RWPE2 (cell line): ENCODE measurements at regions not wholly inside any gene's neighbourhood (a gene's known extent, or its start where the extent isn't known, plus 50 kb on each side); places are given as distances from the start of the nearest gene placed in this dataset.

Source experiments
- ATAC-seq: fragments of 200-7000 bp; cut with Tn5 transposase; 3 replicates; pipeline ENCODE4 v1.9.1; 2021; ENCODE audit warnings: low read depth
- DNase-seq: peaks from one replicate; pipeline ENCODE4 v3.0.0-alpha.2; 2020; ENCODE audit warnings: low spot score
- H3K27ac ChIP-seq: fragments of 450-650 bp; 2 replicates; pipeline ENCODE4 v1.5.1; 2017; ENCODE audit warnings: mild to moderate bottlenecking; ENCODE audit not compliant: poor library complexity, severe bottlenecking
- H3K27me3 ChIP-seq: fragments of 250-450 bp; sonication (Bioruptor Pico); 2 replicates; pipeline ENCODE4 v1.5.1; 2021; ENCODE audit warnings: mild to moderate bottlenecking, moderate library complexity; ENCODE audit not compliant: insufficient read depth, poor library complexity, severe bottlenecking
- H3K36me3 ChIP-seq: fragments of 250-450 bp; sonication (Bioruptor Pico); 2 replicates; pipeline ENCODE4 v1.5.1; 2020; ENCODE audit warnings: low read depth, mild to moderate bottlenecking, moderate library complexity
- H3K4me1 ChIP-seq: fragments of 250-450 bp; sonication (Bioruptor Pico); 2 replicates; pipeline ENCODE4 v1.5.1; 2021; ENCODE audit warnings: mild to moderate bottlenecking, moderate library complexity; ENCODE audit not compliant: insufficient read depth, poor library complexity, severe bottlenecking
- H3K4me3 ChIP-seq: fragments of 250-450 bp; sonication (Bioruptor Pico); 2 replicates; pipeline ENCODE4 v1.5.1; 2021; ENCODE audit warnings: mild to moderate bottlenecking, moderate library complexity; ENCODE audit not compliant: severe bottlenecking
- H3K9me3 ChIP-seq: fragments of 250-450 bp; sonication (Bioruptor Pico); 2 replicates; pipeline ENCODE4 v1.5.1; 2021; ENCODE audit warnings: mild to moderate bottlenecking, moderate library complexity; ENCODE audit not compliant: severe bottlenecking
- TF ChIP-seq, protein P1 (sequence below): fragments of 450-650 bp; IDR thresholded peaks from one replicate; pipeline ENCODE4 v1.5.1; 2017; ENCODE audit warnings: mild to moderate bottlenecking, moderate library complexity; ENCODE audit not compliant: poor library complexity, severe bottlenecking

DNA sequence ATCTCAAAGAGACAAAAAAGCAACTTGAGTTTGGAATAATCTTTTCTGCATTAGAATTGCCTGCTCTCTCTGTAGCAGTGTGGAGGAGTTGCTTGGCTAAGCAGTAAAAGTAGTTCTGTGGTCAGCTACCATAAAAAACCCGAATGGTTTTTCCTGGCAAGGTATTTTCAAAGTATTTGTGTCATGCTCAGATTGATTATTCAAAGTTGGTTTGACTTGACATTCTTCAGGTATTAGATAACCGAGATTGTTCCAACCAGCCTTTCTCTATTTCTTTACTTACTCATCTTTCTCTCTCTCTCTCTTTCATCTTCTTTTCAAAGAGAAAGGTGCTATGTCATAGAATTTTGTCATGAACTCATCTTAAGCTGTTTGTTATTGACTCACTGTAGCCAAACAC, 404.9 kb downstream of the CPS1 start:
- ATAC-seq (no peak), DNase-seq (no peak)
- Histone ChIP-seq H3K27ac (no peak overlapping the region), H3K4me1 (no peaks in the 10 kb centered on the region), H3K9me3 (no peaks in the 10 kb centered on the region), H3K4me3 (no peak overlapping the region), H3K27me3 (no peaks in the 10 kb centered on the region), H3K36me3 (no peaks in the 10 kb centered on the region)
- TF ChIP-seq, protein P1, sequence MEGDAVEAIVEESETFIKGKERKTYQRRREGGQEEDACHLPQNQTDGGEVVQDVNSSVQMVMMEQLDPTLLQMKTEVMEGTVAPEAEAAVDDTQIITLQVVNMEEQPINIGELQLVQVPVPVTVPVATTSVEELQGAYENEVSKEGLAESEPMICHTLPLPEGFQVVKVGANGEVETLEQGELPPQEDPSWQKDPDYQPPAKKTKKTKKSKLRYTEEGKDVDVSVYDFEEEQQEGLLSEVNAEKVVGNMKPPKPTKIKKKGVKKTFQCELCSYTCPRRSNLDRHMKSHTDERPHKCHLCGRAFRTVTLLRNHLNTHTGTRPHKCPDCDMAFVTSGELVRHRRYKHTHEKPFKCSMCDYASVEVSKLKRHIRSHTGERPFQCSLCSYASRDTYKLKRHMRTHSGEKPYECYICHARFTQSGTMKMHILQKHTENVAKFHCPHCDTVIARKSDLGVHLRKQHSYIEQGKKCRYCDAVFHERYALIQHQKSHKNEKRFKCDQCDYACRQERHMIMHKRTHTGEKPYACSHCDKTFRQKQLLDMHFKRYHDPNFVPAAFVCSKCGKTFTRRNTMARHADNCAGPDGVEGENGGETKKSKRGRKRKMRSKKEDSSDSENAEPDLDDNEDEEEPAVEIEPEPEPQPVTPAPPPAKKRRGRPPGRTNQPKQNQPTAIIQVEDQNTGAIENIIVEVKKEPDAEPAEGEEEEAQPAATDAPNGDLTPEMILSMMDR: no peak

DNA sequence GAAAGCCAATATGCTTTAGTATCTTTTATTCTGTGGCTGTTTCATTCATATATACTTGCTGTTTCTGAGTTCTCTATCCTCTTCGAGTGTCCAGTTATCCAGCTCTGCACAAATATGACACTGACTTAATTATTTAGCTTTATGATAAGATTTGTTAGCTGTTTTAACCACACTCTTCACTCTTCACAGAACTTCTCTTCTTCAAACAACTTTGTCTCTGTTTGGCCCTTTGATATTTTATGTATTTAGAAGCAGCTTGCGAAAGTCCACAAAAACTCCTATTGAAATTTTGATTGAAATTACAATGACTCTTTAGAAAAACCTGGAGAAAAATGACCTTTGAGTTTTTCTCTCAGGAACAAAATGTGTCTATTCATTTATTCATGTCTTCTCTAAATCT, 407.0 kb downstream of the CPS1 start:
- no peak overlapping the region for H3K27ac ChIP-seq
- no peaks in the 10 kb centered on the region for H3K27me3 ChIP-seq
- TF ChIP-seq, protein P1: no peak
- no peak for ATAC-seq
- DNase-seq: no peak
- H3K36me3 ChIP-seq: no peaks in the 10 kb centered on the region
- H3K9me3 ChIP-seq: no peaks in the 10 kb centered on the region
- no peaks in the 10 kb centered on the region for H3K4me1 ChIP-seq
- H3K4me3 ChIP-seq: no peak overlapping the region

DNA sequence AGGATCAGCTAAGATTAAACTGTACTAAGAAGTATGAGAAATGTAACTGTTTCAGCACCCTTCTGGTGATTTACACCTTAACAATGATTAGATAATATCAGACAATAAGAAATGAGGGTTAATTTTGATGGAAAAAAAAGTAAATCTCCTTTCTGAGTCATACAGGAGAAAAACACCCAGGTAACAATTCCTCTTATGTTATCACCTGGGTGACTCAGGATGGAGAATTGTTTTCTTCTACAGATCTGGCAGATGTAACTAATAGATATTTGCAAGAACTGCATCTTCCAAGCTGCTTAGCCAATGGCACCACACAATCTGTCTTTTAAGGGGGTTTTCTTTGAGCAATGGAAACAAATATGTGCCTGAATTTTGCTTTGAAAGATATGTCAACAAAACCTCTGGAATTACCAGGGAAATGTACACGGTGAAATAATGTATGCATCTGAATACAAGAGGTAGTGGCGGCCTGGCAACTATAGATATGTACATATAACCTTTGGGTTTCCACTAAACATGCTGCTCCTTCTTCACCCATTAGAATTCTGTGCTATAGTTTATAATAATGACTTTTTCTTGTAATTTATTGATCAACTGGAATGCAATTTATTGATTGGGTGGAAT, 407.9 kb downstream of the CPS1 start:
- Histone ChIP-seq H3K36me3 (no peaks in the 10 kb centered on the region), H3K4me3 (no peak overlapping the region), H3K9me3 (no peaks in the 10 kb centered on the region), H3K4me1 (no peaks in the 10 kb centered on the region), H3K27me3 (no peaks in the 10 kb centered on the region), H3K27ac (no peak overlapping the region)
- TF ChIP-seq, protein P1: no peak
- no peak; the same call in 2 of the 3 replicates for ATAC-seq
- no peak for DNase-seq

DNA sequence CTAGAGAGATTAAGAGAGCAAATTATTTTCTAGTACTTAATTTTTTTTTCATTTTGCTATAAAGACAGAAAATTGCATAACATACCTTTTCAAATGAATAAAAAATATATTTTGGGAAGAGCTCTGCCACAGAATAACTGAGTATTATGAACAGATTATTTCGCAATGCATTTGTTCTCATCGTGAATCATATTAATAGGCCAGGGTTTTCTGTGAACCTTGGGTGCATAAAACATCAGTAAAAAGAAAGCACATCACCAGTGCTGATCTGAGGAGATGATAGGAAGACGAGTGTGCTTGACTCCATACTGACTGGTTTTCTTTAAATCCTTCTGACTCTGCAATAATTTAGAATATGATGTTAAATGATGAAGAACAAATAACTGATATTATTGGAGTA, 409.1 kb downstream of the CPS1 start:
- Histone ChIP-seq H3K4me3 (no peak overlapping the region), H3K4me1 (no peaks in the 10 kb centered on the region), H3K27me3 (no peaks in the 10 kb centered on the region), H3K27ac (no peak overlapping the region), H3K36me3 (no peaks in the 10 kb centered on the region), H3K9me3 (no peaks in the 10 kb centered on the region)
- 0 out of 3 replicates have a peak, but pooled peaks have one; percentile 21 for ATAC-seq
- TF ChIP-seq, protein P1: no peak
- DNase-seq: no peak

DNA sequence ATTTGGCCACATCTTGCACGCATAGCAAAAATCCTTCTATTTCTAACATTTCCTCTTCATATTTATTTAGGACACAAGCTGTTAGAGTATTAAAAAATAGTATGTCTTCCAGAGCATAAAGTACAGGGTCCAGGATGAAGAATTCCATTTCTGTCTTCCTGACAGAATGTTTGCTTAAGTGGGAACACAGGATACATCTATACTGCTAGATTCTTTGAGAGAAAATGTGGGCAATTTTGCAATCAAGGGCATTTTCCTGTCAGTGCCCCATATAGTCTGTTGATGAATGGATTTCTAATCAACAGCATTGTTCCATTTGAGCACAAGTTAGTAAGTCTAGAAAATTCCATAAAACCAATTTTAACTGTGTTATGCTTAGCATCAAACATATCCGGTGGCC, 409.9 kb downstream of the CPS1 start:
- DNase-seq: no peak
- no peaks in the 10 kb centered on the region for H3K27me3 ChIP-seq
- no peaks in the 10 kb centered on the region for H3K9me3 ChIP-seq
- H3K4me3 ChIP-seq: no peak overlapping the region
- H3K27ac ChIP-seq: no peak overlapping the region
- TF ChIP-seq, protein P1: no peak
- no peaks in the 10 kb centered on the region for H3K36me3 ChIP-seq
- no peak for ATAC-seq
- H3K4me1 ChIP-seq: no peaks in the 10 kb centered on the region
